ENCODE measurements at regions not wholly inside any gene's neighbourhood (a gene's known extent, or its start where the extent isn't known, plus 50 kb on each side); places are given as distances from the start of the nearest gene placed in this dataset.

GRCh38 chr9:30765318-30765717 lies 1619.1 kb upstream of the ACO1 start:
- Histone ChIP-seq H3F3A (ENCODE audit: insufficient read depth, low read length) (no peaks in the 10 kb centered on the region), H2AFZ (ENCODE audit: low read length) (no peak overlapping the region), H3K27ac (ENCODE audit: low read depth, low read length, poor library complexity, severe bottlenecking) (no peak overlapping the region), H3K9ac (ENCODE audit: low read length) (no peak overlapping the region), H3K4me1 (ENCODE audit: insufficient read depth, low read length, severe bottlenecking) (no peaks in the 10 kb centered on the region), H3K4me3 (ENCODE audit: low read depth, low read length, poor library complexity, severe bottlenecking) (no peak overlapping the region), H3K9me2 (ENCODE audit: low read depth, low read length) (no peaks in the 10 kb centered on the region), H3K36me3 (ENCODE audit: insufficient read depth, low read length) (no peaks in the 10 kb centered on the region), H3K9me3 (ENCODE audit: low read length) (no peaks in the 10 kb centered on the region), H3K27me3 (ENCODE audit: insufficient read depth, low read length) (no peaks in the 10 kb centered on the region), H3K4me2 (ENCODE audit: low read length) (no peak overlapping the region), H4K20me1 (ENCODE audit: insufficient read depth, low read length) (no peaks in the 10 kb centered on the region), H3K79me2 (ENCODE audit: insufficient read depth, low read length) (no peaks in the 10 kb centered on the region)
- no peak for TF ChIP-seq CTCF (IDR thresholded peaks at IDR 0.05; ENCODE audit: low read length)
- TF ChIP-seq EZH2 (IDR thresholded peaks at IDR 0.05; ENCODE audit: borderline replicate concordance, low read length), result no peak

DNA sequence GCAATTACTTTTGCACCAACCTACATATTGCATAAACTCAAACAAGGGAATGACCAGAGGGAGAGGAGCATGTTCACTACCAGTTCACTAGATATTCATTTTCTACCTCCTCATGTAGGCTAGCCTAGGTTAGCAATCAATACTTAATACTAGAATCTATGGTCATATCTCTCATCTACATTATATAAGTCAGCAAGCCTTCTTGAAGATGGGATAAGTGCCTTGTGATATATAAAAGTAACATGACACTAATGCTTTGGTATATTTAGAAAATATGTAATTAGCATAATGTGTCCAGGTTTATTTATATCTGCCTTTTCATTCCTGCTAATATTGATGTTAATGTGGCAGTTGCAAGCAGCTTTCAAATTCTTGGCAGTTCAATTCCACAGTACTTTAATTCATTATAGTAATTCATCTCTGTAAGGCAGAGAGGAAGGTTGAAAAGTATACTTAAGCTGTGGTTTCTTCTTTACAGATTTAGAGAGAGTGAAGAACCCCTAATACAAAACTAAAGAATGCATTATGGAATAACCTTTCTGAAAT lies 1613.2 kb upstream of the ACO1 start:
- H2AFZ ChIP-seq (ENCODE audit: low read length), result no peak overlapping the region
- no peak overlapping the region for H3K4me2 ChIP-seq (ENCODE audit: low read length)
- no peaks in the 10 kb centered on the region for H3K4me1 ChIP-seq (ENCODE audit: insufficient read depth, low read length, severe bottlenecking)
- no peaks in the 10 kb centered on the region for H4K20me1 ChIP-seq (ENCODE audit: insufficient read depth, low read length)
- no peaks in the 10 kb centered on the region; the same call in 1 of the 2 replicates for H3K9me2 ChIP-seq (ENCODE audit: low read depth, low read length)
- no peak for TF ChIP-seq CTCF (IDR thresholded peaks at IDR 0.05; ENCODE audit: low read length)
- no peak for TF ChIP-seq EZH2 (IDR thresholded peaks at IDR 0.05; ENCODE audit: borderline replicate concordance, low read length)
- no peaks in the 10 kb centered on the region for H3K79me2 ChIP-seq (ENCODE audit: insufficient read depth, low read length)
- H3K9ac ChIP-seq (ENCODE audit: low read length), result no peak overlapping the region
- no peaks in the 10 kb centered on the region for H3K36me3 ChIP-seq (ENCODE audit: insufficient read depth, low read length)
- H3K27me3 ChIP-seq (ENCODE audit: insufficient read depth, low read length), result no peaks in the 10 kb centered on the region
- no peaks in the 10 kb centered on the region for H3F3A ChIP-seq (ENCODE audit: insufficient read depth, low read length)
- H3K9me3 ChIP-seq (ENCODE audit: low read length), result no peaks in the 10 kb centered on the region
- no peak overlapping the region for H3K4me3 ChIP-seq (ENCODE audit: low read depth, low read length, poor library complexity, severe bottlenecking)
- no peak overlapping the region for H3K27ac ChIP-seq (ENCODE audit: low read depth, low read length, poor library complexity, severe bottlenecking)

DNA sequence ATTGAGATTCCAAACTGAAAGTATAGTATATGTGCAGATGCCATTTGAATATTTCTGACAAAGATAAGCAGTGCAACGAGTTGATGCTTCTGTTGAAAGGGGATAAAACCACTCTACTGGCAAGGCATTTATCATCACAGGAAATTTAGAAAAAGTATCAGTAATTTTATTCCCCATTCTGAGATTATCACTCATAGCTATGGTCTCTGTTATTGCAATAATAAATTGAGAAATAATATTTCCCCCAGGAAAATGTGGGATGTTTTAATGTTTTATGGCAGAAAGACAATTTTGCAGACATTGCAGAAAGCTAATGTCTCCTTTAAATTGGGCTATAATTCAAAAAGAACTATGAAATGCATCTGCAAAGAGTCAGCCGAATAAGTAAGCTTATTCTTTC lies 1612.7 kb upstream of the ACO1 start:
- Histone ChIP-seq H3K9ac (ENCODE audit: low read length) (no peak overlapping the region), H3K4me2 (ENCODE audit: low read length) (no peak overlapping the region), H3K79me2 (ENCODE audit: insufficient read depth, low read length) (no peaks in the 10 kb centered on the region), H4K20me1 (ENCODE audit: insufficient read depth, low read length) (no peaks in the 10 kb centered on the region), H3F3A (ENCODE audit: insufficient read depth, low read length) (no peaks in the 10 kb centered on the region), H3K9me2 (ENCODE audit: low read depth, low read length) (no peaks in the 10 kb centered on the region; the same call in 1 of the 2 replicates), H3K27me3 (ENCODE audit: insufficient read depth, low read length) (no peaks in the 10 kb centered on the region), H2AFZ (ENCODE audit: low read length) (no peak overlapping the region), H3K4me3 (ENCODE audit: low read depth, low read length, poor library complexity, severe bottlenecking) (no peak overlapping the region), H3K9me3 (ENCODE audit: low read length) (no peaks in the 10 kb centered on the region), H3K36me3 (ENCODE audit: insufficient read depth, low read length) (no peaks in the 10 kb centered on the region), H3K27ac (ENCODE audit: low read depth, low read length, poor library complexity, severe bottlenecking) (no peak overlapping the region), H3K4me1 (ENCODE audit: insufficient read depth, low read length, severe bottlenecking) (no peaks in the 10 kb centered on the region)
- TF ChIP-seq CTCF (IDR thresholded peaks at IDR 0.05; ENCODE audit: low read length) (no peak), EZH2 (IDR thresholded peaks at IDR 0.05; ENCODE audit: borderline replicate concordance, low read length) (no peak)
